Naive B cell (primary cell): ENCODE measurements at regions not wholly inside any gene's neighbourhood (a gene's known extent, or its start where the extent isn't known, plus 50 kb on each side); places are given as distances from the start of the nearest gene placed in this dataset.

Source experiments
- ATAC-seq, 2 donors: fragments of 150-1000 bp; cut with Tn5 transposase; 2 replicates each; pipeline ENCODE4 v1.10.0; 2021; ENCODE audit warnings: low read depth in 2 of 2, mild to moderate bottlenecking in 2 of 2, moderate library complexity in 2 of 2
- DNase-seq: peaks from one replicate; pipeline ENCODE4 v3.0.0; 2022
- H3K27ac Mint-ChIP-seq, 6 donors: one replicate each; pipeline ENCODE4 v1.8.0; 2020 to 2022; ENCODE audit warnings: mild to moderate bottlenecking in 6 of 6, mixed read lengths in 6 of 6, moderate library complexity in 5 of 6, inconsistent platforms in 2 of 6
- H3K27me3 Mint-ChIP-seq, 3 donors: one replicate each; pipeline ENCODE4 v1.8.0; 2021 to 2022; ENCODE audit warnings: mixed read lengths in 3 of 3, mild to moderate bottlenecking in 1 of 3
- H3K36me3 Mint-ChIP-seq, 2 donors: one replicate each; pipeline ENCODE4 v1.8.0; 2020 to 2022; ENCODE audit warnings: mixed read lengths in 2 of 2, inconsistent platforms in 1 of 2, mild to moderate bottlenecking in 1 of 2
- H3K4me1 Mint-ChIP-seq, 3 donors: one replicate each; pipeline ENCODE4 v1.8.0; 2020 to 2022; ENCODE audit warnings: mixed read lengths in 3 of 3, inconsistent platforms in 1 of 3, mild to moderate bottlenecking in 1 of 3, moderate library complexity in 1 of 3
- H3K4me3 Mint-ChIP-seq, 8 donors: one replicate each; pipeline ENCODE4 v1.8.0; 2020 to 2022; ENCODE audit warnings: mild to moderate bottlenecking in 8 of 8, mixed read lengths in 8 of 8, moderate library complexity in 8 of 8, inconsistent platforms in 2 of 8
- H3K9me3 Mint-ChIP-seq, 7 donors: one replicate each; pipeline ENCODE4 v1.8.0; 2020 to 2022; ENCODE audit warnings: mixed read lengths in 7 of 7, mild to moderate bottlenecking in 5 of 7, inconsistent platforms in 2 of 7, moderate library complexity in 1 of 7

- no peak for ATAC-seq
- Mint-ChIP-seq H3K4me1 (no peaks in the 10 kb centered on the region), H3K9me3 (peaks cover 0 to 7% (median 3%) of the 10 kb centered on the region in 7 donors), H3K27me3 (no peaks in the 10 kb centered on the region), H3K36me3 (peaks cover 0 to 8% of the 10 kb centered on the region in 2 donors), H3K27ac (no peak overlapping the region), H3K4me3 (no peak overlapping the region)
- DNase-seq, result no peak
These were observed 964.9 kb downstream of the REEP3 start for GRCh38 chr10:64486149-64486548.

GRCh38 chr10:64486901-64487300 is 965.7 kb downstream of the REEP3 start:
- Mint-ChIP-seq H3K4me1 (no peaks in the 10 kb centered on the region), H3K36me3 (peaks cover 0 to 8% of the 10 kb centered on the region in 2 donors), H3K27me3 (no peaks in the 10 kb centered on the region), H3K27ac (no peak overlapping the region), H3K9me3 (peaks cover 0 to 7% (median 3%) of the 10 kb centered on the region in 7 donors), H3K4me3 (no peak overlapping the region)
- ATAC-seq (no peak), DNase-seq (no peak)

GRCh38 chr10:64494901-64495300 is 973.7 kb downstream of the REEP3 start:
- ATAC-seq (no peak), DNase-seq (no peak)
- H3K27me3 Mint-ChIP-seq, result no peaks in the 10 kb centered on the region
- peaks cover 0 to 12% (median 5%) of the 10 kb centered on the region in 7 donors for H3K9me3 Mint-ChIP-seq
- no peaks in the 10 kb centered on the region for H3K36me3 Mint-ChIP-seq
- H3K4me1 Mint-ChIP-seq, result no peaks in the 10 kb centered on the region
- no peak overlapping the region for H3K4me3 Mint-ChIP-seq
- H3K27ac Mint-ChIP-seq, result no peak overlapping the region

GRCh38 chr10:64497306-64497705 is 976.1 kb downstream of the REEP3 start:
- ATAC-seq, result no peak
- Mint-ChIP-seq H3K4me3 (no peak overlapping the region), H3K27me3 (no peaks in the 10 kb centered on the region), H3K27ac (no peak overlapping the region), H3K9me3 (peaks cover 0 to 12% (median 4%) of the 10 kb centered on the region in 7 donors), H3K4me1 (no peaks in the 10 kb centered on the region), H3K36me3 (no peaks in the 10 kb centered on the region)
- DNase-seq, result no peak

GRCh38 chr10:64501807-64502206 is 980.6 kb downstream of the REEP3 start:
- Mint-ChIP-seq H3K27me3 (no peaks in the 10 kb centered on the region), H3K4me3 (no peak overlapping the region), H3K4me1 (no peaks in the 10 kb centered on the region), H3K9me3 (peaks cover 0 to 12% (median 2%) of the 10 kb centered on the region in 7 donors), H3K27ac (peak overlapping the region in 1 of 6 donors; percentile 63), H3K36me3 (no peaks in the 10 kb centered on the region)
- DNase-seq (no peak), ATAC-seq (no peak)

- Mint-ChIP-seq H3K27me3 (no peaks in the 10 kb centered on the region), H3K36me3 (no peaks in the 10 kb centered on the region)
- no peak for DNase-seq
These were observed 981.7 kb downstream of the REEP3 start for GRCh38 chr10:64502936-64503335.

GRCh38 chr10:64503429-64503828 is 982.2 kb downstream of the REEP3 start:
- Mint-ChIP-seq H3K9me3 (peaks cover 0 to 12% (median 2%) of the 10 kb centered on the region in 7 donors), H3K4me3 (no peak overlapping the region), H3K36me3 (no peaks in the 10 kb centered on the region), H3K27me3 (no peaks in the 10 kb centered on the region), H3K4me1 (no peaks in the 10 kb centered on the region), H3K27ac (no peak overlapping the region)
- ATAC-seq (no peak), DNase-seq (no peak)

More at GRCh38 chr10:64502936-64503335, 981.7 kb downstream of the REEP3 start:
- no peak for ATAC-seq
- no peak overlapping the region for H3K27ac Mint-ChIP-seq
- H3K4me3 Mint-ChIP-seq, result no peak overlapping the region
- no peaks in the 10 kb centered on the region for H3K4me1 Mint-ChIP-seq
- peaks cover 0 to 12% (median 2%) of the 10 kb centered on the region in 7 donors for H3K9me3 Mint-ChIP-seq

DNA sequence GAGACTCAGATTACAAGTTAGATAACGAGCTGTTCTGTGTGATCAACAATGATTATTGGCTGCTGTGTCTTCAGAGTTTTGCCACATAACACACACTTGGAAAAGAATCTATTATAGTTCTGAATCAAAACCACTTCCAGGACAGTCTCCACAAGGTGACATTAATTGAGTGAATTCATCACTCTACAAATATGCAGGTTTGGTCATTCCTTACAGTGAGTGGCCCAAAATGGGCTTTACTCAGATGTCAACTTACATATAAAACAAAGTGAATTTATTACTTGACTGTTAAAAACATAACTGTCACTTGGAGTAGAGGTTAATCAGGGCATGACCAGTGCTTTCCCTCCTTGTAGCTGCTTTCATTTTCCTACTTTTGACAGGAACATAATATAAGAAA is 984.3 kb downstream of the REEP3 start:
- no peak overlapping the region for H3K4me3 Mint-ChIP-seq
- H3K27ac Mint-ChIP-seq, result no peak overlapping the region
- H3K27me3 Mint-ChIP-seq, result no peaks in the 10 kb centered on the region
- ATAC-seq (no peak), DNase-seq (no peak)
- peaks cover 0 to 5% (median 0%) of the 10 kb centered on the region in 7 donors for H3K9me3 Mint-ChIP-seq
- H3K36me3 Mint-ChIP-seq, result no peaks in the 10 kb centered on the region
- H3K4me1 Mint-ChIP-seq, result no peaks in the 10 kb centered on the region

DNA sequence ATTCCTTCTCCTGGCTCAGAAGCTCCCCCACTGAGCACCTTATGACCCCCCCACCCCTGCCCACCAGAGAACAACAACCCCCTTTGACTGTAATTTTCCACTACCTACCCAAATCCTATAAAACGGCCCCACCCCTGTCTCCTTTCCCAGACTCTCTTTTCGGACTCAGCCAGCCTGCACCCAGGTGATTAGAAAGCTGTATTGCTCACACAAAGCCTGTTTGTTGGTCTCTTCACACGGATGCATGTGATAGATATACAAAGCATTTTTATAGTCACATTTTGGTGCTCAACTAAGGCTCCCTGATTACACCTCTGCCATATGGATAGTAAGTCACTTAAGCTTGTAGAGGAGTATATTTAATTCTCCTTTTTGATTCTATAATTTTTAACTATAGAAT is 985.8 kb downstream of the REEP3 start:
- ATAC-seq, result no peak
- DNase-seq, result no peak
- no peaks in the 10 kb centered on the region for H3K36me3 Mint-ChIP-seq
- H3K27ac Mint-ChIP-seq, result no peak overlapping the region
- H3K4me1 Mint-ChIP-seq, result no peaks in the 10 kb centered on the region
- H3K4me3 Mint-ChIP-seq, result no peak overlapping the region
- no peaks in the 10 kb centered on the region for H3K27me3 Mint-ChIP-seq
- H3K9me3 Mint-ChIP-seq, result peaks cover 0 to 6% (median 0%) of the 10 kb centered on the region in 7 donors

DNA sequence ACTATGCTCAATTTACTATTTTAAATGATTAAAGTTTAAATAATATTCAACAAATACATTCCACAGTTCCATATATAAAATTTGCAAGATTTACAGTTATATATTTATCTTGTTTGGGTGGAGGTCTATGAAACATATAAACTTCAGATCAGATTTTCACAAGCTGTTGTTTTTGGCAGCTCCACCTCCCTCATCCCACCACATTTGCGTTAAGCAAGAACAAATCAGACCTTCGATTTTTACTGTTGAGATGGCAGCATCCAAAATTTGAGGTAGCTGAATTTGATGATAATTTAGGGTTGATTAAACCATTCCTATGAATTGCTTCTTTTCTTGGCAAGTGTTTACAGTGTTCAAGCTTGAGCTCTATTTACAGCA is 986.4 kb downstream of the REEP3 start:
- Mint-ChIP-seq H3K36me3 (no peaks in the 10 kb centered on the region), H3K4me3 (no peak overlapping the region), H3K27me3 (no peaks in the 10 kb centered on the region), H3K27ac (no peak overlapping the region), H3K4me1 (no peaks in the 10 kb centered on the region), H3K9me3 (peaks cover 0 to 6% (median 0%) of the 10 kb centered on the region in 7 donors)
- DNase-seq, result no peak
- no peak for ATAC-seq

GRCh38 chr10:64508029-64508661 is 986.9 kb downstream of the REEP3 start:
- no peaks in the 10 kb centered on the region for H3K36me3 Mint-ChIP-seq
- no peak overlapping the region for H3K4me3 Mint-ChIP-seq
- no peaks in the 10 kb centered on the region for H3K4me1 Mint-ChIP-seq
- H3K27me3 Mint-ChIP-seq, result no peaks in the 10 kb centered on the region
- no peak for DNase-seq
- H3K27ac Mint-ChIP-seq, result no peak overlapping the region
- peaks cover 0 to 6% (median 0%) of the 10 kb centered on the region in 7 donors for H3K9me3 Mint-ChIP-seq
- no peak for ATAC-seq

DNA sequence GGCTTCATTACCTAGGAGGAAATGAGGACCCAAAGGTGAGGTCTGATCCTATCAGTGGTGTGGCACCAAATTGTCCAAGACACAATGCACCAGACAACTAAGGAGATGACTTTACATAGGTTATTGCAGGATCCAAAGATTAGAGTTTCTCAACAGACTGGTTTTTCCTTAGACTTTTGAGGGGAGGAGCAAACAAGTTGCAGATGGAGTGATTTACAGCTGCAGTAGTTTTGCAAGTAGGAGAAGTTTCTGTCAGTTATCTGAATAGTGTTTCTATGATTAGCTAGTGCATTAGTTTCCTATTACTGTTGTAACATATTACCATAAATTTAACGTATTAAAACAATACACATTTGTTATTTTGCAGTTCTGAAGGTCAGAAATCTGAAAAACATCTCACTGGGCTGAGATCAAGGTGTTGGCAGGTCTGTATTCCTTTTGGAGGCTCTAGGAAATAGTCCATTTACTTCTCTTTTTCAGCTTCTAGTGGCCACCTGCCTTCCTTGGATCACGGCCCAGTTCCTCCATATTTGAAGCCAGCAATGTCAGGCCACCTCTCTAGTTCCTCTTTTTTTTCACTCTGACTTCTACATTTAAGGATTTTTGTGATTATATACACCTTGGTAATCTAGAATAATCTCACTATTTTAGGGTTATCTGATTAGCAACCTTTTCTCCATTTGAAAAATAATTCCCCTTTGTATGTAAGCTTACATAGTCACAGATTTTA is 994.9 kb downstream of the REEP3 start:
- peaks cover 0 to 5% (median 0%) of the 10 kb centered on the region in 7 donors for H3K9me3 Mint-ChIP-seq
- H3K27ac Mint-ChIP-seq, result no peak overlapping the region
- H3K4me1 Mint-ChIP-seq, result no peaks in the 10 kb centered on the region

GRCh38 chr10:64518456-64518855 is 997.3 kb downstream of the REEP3 start:
- no peak overlapping the region for H3K27ac Mint-ChIP-seq
- H3K9me3 Mint-ChIP-seq, result peaks cover 0 to 5% (median 0%) of the 10 kb centered on the region in 7 donors
- no peaks in the 10 kb centered on the region for H3K36me3 Mint-ChIP-seq
- DNase-seq (no peak), ATAC-seq (no peak)
- no peaks in the 10 kb centered on the region for H3K4me1 Mint-ChIP-seq
- H3K4me3 Mint-ChIP-seq, result no peak overlapping the region
- H3K27me3 Mint-ChIP-seq, result no peaks in the 10 kb centered on the region

More for the DNA sequence above, 994.9 kb downstream of the REEP3 start:
- Mint-ChIP-seq H3K27me3 (no peaks in the 10 kb centered on the region), H3K36me3 (no peaks in the 10 kb centered on the region), H3K4me3 (no peak overlapping the region)
- ATAC-seq (no peak), DNase-seq (no peak)

- H3K9me3 Mint-ChIP-seq, result peaks cover 0 to 5% (median 0%) of the 10 kb centered on the region in 7 donors
- no peak overlapping the region for H3K4me3 Mint-ChIP-seq
- no peaks in the 10 kb centered on the region for H3K36me3 Mint-ChIP-seq
- H3K27me3 Mint-ChIP-seq, result no peaks in the 10 kb centered on the region
- no peak for ATAC-seq
- no peak for DNase-seq
- H3K27ac Mint-ChIP-seq, result no peak overlapping the region
- H3K4me1 Mint-ChIP-seq, result no peaks in the 10 kb centered on the region
These were observed 998.2 kb downstream of the REEP3 start for GRCh38 chr10:64519427-64519826.
